GM18873 (cell line): ENCODE measurements at regions not wholly inside any gene's neighbourhood (a gene's known extent, or its start where the extent isn't known, plus 50 kb on each side); places are given as distances from the start of the nearest gene placed in this dataset.
"Not testable (repeated sequence)": the region's sequence is repeated elsewhere in the genome, so short reads cannot be mapped to it uniquely, and the experiment has no call there.

ENCODE experiments used
- ATAC-seq: cut with Tn5 transposase; IDR thresholded peaks from one replicate; pipeline ENCODE4 v1.9.1; 2021; ENCODE audit warnings: mild to moderate bottlenecking, moderate library complexity, moderate number of reproducible peaks; ENCODE audit not compliant: unreplicated experiment, low FRiP score

- no peak for ATAC-seq
These were observed 239.3 kb upstream of the GBE1 start for GRCh38 chr3:82000773-82001172.

GRCh38 chr3:82000350-82000749 lies 238.9 kb upstream of the GBE1 start:
- no peak for ATAC-seq

DNA sequence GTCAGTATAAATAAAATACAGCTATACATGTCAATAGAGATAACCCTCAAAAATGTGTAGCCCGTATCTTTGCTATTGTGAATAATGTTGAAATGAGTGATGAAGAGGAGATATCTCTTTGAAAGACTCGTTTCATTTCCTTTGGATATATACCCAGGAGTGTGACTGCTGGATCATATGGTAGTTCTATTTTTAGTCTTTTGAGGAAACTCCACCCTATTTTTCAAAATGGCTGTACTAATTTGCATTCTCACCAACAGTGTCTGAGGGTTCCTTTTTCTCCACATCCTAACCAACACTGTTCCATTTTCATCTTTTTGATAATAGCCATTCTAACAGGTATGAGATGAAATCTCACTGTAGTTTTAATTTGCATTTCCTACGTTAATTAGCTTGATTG lies 237.5 kb upstream of the GBE1 start:
- ATAC-seq = no peak

GRCh38 chr3:81998139-81998755 lies 236.8 kb upstream of the GBE1 start:
- ATAC-seq = no peak

DNA sequence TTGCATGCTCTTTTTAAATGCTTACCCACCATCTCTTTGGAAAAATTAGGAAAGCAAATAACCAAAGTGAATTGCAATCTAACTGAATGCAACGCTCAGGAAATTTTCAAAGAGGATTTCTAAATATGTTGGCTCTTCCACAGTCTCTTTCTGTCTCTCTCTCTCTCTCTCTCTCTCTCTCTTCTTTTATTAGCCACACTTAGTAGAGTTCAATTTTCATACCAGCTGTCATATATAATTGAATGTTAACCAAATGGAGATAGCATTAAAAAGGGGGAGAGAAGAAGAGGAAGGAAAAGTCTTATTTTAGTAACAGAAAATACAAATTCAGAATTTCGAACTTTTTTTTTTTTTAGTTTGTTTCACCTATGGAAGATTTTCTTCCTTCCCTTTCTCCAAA lies 235.9 kb upstream of the GBE1 start:
- ATAC-seq = no peak

DNA sequence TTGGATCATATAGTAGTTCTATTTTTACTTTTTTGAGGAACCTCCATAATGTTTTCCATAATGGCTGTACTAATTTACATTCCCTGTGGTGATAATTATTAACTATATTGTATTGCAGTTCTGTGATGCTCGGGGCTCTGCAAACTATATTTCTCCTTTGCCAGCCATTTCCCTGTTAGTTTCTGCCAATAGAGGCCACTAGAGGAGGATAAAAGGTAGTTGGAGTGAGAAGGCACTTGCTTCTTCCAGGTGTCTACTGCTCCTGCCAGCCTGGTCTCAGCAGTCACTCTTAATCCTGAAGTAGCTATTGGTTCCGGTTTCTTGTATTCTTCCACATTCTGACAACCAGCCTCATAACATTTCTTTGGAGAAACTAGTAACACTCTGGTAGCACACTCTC lies 233.9 kb upstream of the GBE1 start:
- no peak for ATAC-seq

DNA sequence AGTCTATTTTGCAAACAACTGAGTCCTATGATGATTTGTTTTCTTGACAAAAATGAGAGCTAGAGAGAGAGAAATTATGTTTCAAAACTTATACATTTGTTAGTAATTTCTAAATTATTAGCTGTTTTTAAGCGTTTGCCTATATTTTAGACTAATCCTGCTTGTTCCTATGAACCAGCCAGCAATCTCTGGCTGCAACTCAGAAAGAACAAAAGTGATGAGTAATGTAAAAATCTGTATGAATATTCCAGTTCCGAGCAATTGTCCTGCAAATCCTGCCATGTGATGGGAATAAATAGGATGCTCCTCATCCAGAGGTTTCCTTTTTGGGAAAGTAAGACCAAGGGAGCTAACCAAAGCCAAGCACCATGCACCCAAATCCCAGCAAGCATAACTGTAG lies 228.3 kb upstream of the GBE1 start:
- ATAC-seq = no peak

DNA sequence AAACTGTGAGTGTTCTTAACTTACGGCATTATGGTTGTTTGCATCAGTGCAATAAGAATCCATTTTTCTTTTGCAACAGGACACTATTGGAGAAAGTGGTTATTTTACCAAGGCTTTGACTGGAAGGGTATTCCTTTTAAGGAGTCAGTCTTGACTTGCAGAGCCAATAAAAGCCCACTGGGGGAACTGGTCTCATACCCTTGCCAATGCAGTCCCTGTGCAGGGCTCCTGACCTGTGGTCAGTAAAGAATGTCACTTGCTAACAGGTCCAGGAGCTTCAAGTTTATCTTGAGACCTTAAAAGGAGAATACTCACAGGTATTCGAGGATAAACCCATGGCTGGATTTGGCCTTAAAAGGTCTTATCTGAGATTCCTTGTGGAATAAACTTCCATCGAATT lies 227.8 kb upstream of the GBE1 start:
- ATAC-seq = no peak

GRCh38 chr3:81987412-81987811 lies 226.0 kb upstream of the GBE1 start:
- ATAC-seq = not testable (repeated sequence)

GRCh38 chr3:81985996-81986723 lies 224.7 kb upstream of the GBE1 start:
- ATAC-seq = no peak

- ATAC-seq = no peak
These were observed 221.9 kb upstream of the GBE1 start for GRCh38 chr3:81983382-81983781.

DNA sequence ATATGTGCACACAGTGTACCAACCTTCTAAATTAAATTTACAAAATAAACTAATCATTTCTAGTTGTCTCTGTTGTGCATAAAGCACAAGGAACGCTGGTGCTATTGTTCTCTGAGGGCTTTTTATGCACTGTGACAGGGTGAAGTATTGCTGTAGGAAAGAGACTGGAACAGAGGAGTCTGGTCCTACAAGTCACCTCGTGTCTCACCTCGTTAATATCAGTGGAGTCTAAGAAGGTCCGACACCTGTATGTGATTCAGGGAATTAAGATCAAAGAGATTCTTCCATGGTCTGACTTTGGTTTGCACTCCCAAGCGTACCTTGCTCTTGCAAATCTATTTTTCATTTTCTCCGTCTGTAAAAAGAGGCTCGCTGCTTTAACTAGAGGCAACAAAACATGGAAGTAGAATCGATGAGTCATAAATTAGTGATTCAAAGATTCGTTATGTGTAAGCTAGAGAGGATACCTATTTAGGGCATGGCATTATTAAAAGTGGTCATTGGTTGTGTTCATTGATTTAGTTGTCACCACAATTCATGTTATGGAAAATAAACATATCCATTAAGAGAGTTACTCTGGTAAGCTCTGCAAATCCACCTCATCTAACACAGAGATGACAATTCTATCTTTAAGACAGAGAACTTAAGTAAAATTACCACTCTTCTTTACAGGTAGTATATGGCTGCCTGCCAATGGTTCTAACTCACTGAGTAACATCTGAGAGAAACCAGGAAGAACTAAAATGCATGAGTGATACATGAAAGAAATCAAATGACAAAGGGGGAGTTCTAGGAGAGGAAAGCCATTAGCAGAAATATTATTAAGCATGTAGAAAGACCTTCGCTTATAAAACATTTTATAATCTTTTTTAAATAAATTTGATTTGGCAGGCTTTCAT lies 219.4 kb upstream of the GBE1 start:
- no peak for ATAC-seq

DNA sequence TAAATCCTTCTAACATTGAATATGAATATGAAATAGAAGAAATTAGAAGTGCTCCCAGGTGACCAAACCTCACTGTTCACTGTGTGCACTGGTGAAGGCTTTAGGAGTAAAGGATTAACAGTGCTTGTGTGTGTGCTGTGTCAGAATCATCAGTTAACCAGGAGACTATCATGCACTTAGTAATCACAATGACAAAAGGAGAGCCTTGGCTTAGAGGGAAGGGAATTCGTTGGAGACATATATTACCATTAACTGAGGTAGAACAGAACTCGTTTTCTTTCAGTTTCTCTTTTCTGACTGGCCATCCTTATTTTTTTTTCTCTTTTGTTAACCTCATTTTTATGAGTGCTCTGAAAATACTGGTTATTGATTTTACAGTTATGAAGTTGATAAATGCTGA lies 213.3 kb upstream of the GBE1 start:
- ATAC-seq = no peak

DNA sequence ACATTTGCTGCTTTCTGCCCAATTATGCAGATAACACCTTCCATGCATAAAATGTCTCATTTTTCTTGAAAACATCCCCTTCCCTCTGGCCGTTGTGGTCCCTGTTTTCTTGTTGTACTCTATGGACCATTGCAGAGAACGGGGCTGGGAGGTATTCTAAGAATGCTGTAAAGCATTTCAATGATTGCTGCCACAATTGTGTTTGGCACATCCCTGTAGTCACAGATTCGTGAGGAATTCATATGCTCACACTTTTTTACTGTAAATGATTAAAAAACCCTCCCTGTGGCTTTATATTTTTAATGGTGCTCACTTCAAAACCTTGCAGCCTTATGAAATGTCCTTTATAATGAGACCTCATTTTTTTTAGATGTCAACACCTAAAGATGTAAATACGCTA lies 207.2 kb upstream of the GBE1 start:
- ATAC-seq = no peak

GRCh38 chr3:81967393-81967792 lies 205.9 kb upstream of the GBE1 start:
- no peak for ATAC-seq

GRCh38 chr3:81965696-81966095 lies 204.3 kb upstream of the GBE1 start:
- no peak for ATAC-seq

DNA sequence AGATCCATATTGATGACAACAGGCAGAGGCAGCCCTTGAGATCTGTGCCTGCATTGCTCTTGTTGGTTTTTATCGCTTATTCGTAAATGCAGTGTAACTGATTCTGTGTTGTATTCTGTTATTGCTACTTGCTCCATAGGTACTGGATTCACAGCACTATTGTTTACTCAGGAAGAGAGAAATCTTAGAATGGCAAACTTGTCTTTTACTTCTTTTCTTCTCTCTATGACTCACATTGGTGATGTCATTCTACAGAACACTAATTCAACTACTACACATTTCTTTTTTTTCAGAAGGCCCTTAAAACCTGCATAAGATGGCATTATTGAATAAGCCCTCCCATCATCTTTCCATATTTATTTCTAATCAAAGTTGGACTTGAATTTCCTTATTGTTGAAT lies 201.0 kb upstream of the GBE1 start:
- ATAC-seq = no peak

- no peak for ATAC-seq
These were observed 197.7 kb upstream of the GBE1 start for GRCh38 chr3:81958972-81959640.

DNA sequence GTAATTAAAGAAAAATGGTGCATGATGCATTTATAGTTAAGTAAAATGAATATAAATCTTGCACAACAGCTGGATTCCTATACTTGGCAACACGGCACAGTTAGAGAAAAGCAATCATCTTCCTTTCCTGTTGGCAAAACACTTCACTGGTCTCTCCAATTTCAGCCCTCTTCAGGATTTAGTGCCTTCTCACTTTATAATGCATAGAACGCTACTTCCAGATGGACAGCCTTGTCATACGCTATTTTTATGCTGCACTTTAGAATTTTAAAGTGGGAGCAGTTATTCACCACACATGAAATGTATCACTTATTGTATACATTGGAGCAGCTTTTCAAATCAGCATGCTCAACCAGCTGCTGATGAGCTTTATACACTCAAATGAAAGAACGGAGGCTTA lies 194.4 kb upstream of the GBE1 start:
- ATAC-seq = no peak

DNA sequence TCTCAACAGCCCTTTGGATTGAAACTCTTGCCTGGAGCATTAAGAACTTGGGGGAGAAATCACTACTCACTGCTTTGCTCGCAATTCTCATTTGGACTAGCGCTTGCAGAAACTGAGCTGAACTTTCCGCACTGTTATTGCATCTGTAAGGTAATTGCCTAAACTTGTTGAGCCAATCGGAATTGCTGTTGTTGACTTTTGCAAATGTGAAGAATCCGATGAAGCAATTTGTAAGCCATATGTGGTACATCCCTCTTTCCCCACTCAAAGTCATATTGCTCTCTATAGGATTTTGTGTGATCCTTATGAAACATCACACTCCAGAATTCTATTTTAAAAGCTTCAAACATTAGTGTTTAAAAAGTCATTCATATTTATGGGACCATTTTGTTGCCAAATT lies 191.7 kb upstream of the GBE1 start:
- ATAC-seq = no peak

- no peak for ATAC-seq
These were observed 190.7 kb upstream of the GBE1 start for GRCh38 chr3:81952141-81952540.
